MM.1S (cell line): ENCODE measurements at regions not wholly inside any gene's neighbourhood (a gene's known extent, or its start where the extent isn't known, plus 50 kb on each side); places are given as distances from the start of the nearest gene placed in this dataset.

Source experiments
- EZH2 ChIP-seq: fragments of 300-600 bp; sonication (generic); optimal IDR thresholded peaks from 2 replicates; pipeline ENCODE3; 2017; ENCODE audit warnings: low read depth, mild to moderate bottlenecking, antibody characterized with exemption, low read length, mixed read lengths
- EZH2phosphoT487 ChIP-seq: fragments of 300-600 bp; sonication (generic); IDR thresholded peaks from 2 replicates; pipeline ENCODE4 v1.6.1; 2018; ENCODE audit warnings: antibody characterized with exemption, low read length
- TF ChIP-seq, protein P1 (sequence below): fragments of 300-600 bp; sonication (generic); IDR thresholded peaks from 2 replicates; pipeline ENCODE4 v1.5.1; 2016; ENCODE audit warnings: antibody characterized with exemption, low read length, mixed read lengths

- no peak for TF ChIP-seq EZH2phosphoT487
- TF ChIP-seq, protein P1, sequence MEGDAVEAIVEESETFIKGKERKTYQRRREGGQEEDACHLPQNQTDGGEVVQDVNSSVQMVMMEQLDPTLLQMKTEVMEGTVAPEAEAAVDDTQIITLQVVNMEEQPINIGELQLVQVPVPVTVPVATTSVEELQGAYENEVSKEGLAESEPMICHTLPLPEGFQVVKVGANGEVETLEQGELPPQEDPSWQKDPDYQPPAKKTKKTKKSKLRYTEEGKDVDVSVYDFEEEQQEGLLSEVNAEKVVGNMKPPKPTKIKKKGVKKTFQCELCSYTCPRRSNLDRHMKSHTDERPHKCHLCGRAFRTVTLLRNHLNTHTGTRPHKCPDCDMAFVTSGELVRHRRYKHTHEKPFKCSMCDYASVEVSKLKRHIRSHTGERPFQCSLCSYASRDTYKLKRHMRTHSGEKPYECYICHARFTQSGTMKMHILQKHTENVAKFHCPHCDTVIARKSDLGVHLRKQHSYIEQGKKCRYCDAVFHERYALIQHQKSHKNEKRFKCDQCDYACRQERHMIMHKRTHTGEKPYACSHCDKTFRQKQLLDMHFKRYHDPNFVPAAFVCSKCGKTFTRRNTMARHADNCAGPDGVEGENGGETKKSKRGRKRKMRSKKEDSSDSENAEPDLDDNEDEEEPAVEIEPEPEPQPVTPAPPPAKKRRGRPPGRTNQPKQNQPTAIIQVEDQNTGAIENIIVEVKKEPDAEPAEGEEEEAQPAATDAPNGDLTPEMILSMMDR = no peak
- no peak for TF ChIP-seq EZH2
Observed at GRCh38 chr2:142778289-142778688, 99.2 kb upstream of the KYNU start.
